ENCODE measurements at regions not wholly inside any gene's neighbourhood (a gene's known extent, or its start where the extent isn't known, plus 50 kb on each side); places are given as distances from the start of the nearest gene placed in this dataset.

DNA sequence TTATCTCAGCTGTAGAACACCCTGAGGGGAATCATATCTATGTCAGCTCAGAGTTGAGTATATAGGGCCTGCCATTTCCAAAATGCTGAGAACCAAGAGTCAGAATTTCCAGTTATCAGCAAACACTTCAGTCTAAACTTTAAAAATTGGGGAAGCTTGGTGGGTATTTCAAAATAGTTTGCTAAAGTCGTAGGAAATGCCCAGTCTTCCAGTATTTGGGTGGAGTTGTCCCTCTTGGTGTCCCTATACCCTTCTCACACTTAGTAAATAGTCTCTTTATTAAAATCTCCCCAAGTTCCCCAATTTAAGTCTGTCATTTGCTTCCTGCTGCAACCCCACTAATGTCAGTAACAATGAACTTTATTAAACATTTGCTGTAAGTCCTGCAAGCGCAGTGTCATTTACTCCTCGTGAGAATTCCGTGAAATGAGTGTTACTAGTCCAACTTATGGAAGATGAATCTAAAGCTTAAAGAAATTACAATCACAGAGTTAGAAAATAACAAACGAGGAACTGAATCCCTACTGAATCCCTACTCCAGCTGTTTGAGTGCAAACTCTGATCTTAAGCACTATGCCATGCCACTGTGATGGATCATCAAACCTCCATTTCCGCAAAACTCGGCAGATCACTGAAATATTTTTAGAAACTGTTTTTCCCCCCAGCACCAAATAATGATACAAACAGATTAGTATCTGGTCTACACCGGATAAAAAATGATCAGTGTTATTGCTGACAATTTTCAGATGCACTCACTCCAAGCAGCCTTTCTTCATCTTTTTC is 341.7 kb upstream of the PROK2 start:
- 90% methylated on average over 7 of the region's 8 CpGs for WGBS (ENCODE audit: insufficient coverage)

GRCh38 chr3:72123908-72124441 is 339.0 kb upstream of the PROK2 start:
- DNase-seq (no peak), ATAC-seq (no peak)
- TF ChIP-seq, protein P1, sequence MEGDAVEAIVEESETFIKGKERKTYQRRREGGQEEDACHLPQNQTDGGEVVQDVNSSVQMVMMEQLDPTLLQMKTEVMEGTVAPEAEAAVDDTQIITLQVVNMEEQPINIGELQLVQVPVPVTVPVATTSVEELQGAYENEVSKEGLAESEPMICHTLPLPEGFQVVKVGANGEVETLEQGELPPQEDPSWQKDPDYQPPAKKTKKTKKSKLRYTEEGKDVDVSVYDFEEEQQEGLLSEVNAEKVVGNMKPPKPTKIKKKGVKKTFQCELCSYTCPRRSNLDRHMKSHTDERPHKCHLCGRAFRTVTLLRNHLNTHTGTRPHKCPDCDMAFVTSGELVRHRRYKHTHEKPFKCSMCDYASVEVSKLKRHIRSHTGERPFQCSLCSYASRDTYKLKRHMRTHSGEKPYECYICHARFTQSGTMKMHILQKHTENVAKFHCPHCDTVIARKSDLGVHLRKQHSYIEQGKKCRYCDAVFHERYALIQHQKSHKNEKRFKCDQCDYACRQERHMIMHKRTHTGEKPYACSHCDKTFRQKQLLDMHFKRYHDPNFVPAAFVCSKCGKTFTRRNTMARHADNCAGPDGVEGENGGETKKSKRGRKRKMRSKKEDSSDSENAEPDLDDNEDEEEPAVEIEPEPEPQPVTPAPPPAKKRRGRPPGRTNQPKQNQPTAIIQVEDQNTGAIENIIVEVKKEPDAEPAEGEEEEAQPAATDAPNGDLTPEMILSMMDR (IDR thresholded peaks at IDR 0.05): no peak
- Mint-ChIP-seq H3K4me3 (no peak overlapping the region), H3K9me3 (no peaks in the 10 kb centered on the region), H3K4me1 (no peaks in the 10 kb centered on the region), H3K27ac (no peak overlapping the region), H3K27me3 (ENCODE audit: low read depth in 2 of 2) (peaks cover 8% of the 10 kb centered on the region in 2 donors), H3K36me3 (no peaks in the 10 kb centered on the region)
- H3K4me3 ChIP-seq (ENCODE audit: low read length): no peak overlapping the region
- 79% methylated on average over 7 of the region's 7 CpGs for WGBS (ENCODE audit: insufficient coverage)
- no peaks in the 10 kb centered on the region for H3K9me3 ChIP-seq (ENCODE audit: control insufficient read depth, insufficient read depth, low read length)
- intact Hi-C loops (cut with micrococcal nuclease): no loop called here
- no peak overlapping the region for H3K27ac ChIP-seq (ENCODE audit: low read length)
- no peaks in the 10 kb centered on the region for H3K27me3 ChIP-seq (ENCODE audit: control insufficient read depth, insufficient read depth, low read length)
- no peaks in the 10 kb centered on the region for H3K36me3 ChIP-seq (ENCODE audit: control insufficient read depth, insufficient read depth, low read length)
- no peaks in the 10 kb centered on the region for H3K4me1 ChIP-seq (ENCODE audit: control insufficient read depth, insufficient read depth, low read length)

More for the DNA sequence above, 341.7 kb upstream of the PROK2 start:
- H3K27ac Mint-ChIP-seq: no peak overlapping the region
- H3K36me3 ChIP-seq (ENCODE audit: control insufficient read depth, insufficient read depth, low read length): no peaks in the 10 kb centered on the region
- H3K27me3 ChIP-seq (ENCODE audit: control insufficient read depth, insufficient read depth, low read length): no peaks in the 10 kb centered on the region
- H3K4me3 ChIP-seq (ENCODE audit: low read length): no peak overlapping the region
- H3K9me3 Mint-ChIP-seq: no peaks in the 10 kb centered on the region
- no peaks in the 10 kb centered on the region for H3K9me3 ChIP-seq (ENCODE audit: control insufficient read depth, insufficient read depth, low read length)
- H3K27me3 Mint-ChIP-seq (ENCODE audit: low read depth in 2 of 2): peaks cover 4 to 8% of the 10 kb centered on the region in 2 donors
- H3K27ac ChIP-seq (ENCODE audit: low read length): no peak overlapping the region
- H3K4me1 ChIP-seq (ENCODE audit: control insufficient read depth, insufficient read depth, low read length): no peaks in the 10 kb centered on the region
- DNase-seq: no peak
- no peak overlapping the region for H3K4me3 Mint-ChIP-seq
- no peak for ATAC-seq
- H3K4me1 Mint-ChIP-seq: no peaks in the 10 kb centered on the region
- intact Hi-C loops (cut with micrococcal nuclease): no loop called here
- H3K36me3 Mint-ChIP-seq: no peaks in the 10 kb centered on the region
- TF ChIP-seq, protein P1 (IDR thresholded peaks at IDR 0.05): no peak

- Mint-ChIP-seq H3K27ac (no peak overlapping the region), H3K27me3 (ENCODE audit: low read depth in 2 of 2) (peaks cover 0 to 10% of the 10 kb centered on the region in 2 donors), H3K4me1 (no peaks in the 10 kb centered on the region), H3K36me3 (no peaks in the 10 kb centered on the region), H3K4me3 (no peak overlapping the region), H3K9me3 (no peaks in the 10 kb centered on the region)
- Histone ChIP-seq H3K9me3 (ENCODE audit: control insufficient read depth, insufficient read depth, low read length) (no peaks in the 10 kb centered on the region), H3K27ac (ENCODE audit: low read length) (no peak overlapping the region), H3K4me1 (ENCODE audit: control insufficient read depth, insufficient read depth, low read length) (no peaks in the 10 kb centered on the region), H3K36me3 (ENCODE audit: control insufficient read depth, insufficient read depth, low read length) (no peaks in the 10 kb centered on the region), H3K4me3 (ENCODE audit: low read length) (no peak overlapping the region), H3K27me3 (ENCODE audit: control insufficient read depth, insufficient read depth, low read length) (no peaks in the 10 kb centered on the region)
- WGBS (ENCODE audit: insufficient coverage): 60% methylated on average over 4 of the region's 5 CpGs
- ATAC-seq: no peak
- no peak for DNase-seq
- intact Hi-C loops (cut with micrococcal nuclease): no loop called here
- TF ChIP-seq, protein P1 (IDR thresholded peaks at IDR 0.05): no peak
These were observed 336.1 kb upstream of the PROK2 start for GRCh38 chr3:72120806-72121778.
